ENCODE measurements at regions not wholly inside any gene's neighbourhood (a gene's known extent, or its start where the extent isn't known, plus 50 kb on each side); places are given as distances from the start of the nearest gene placed in this dataset.

GRCh38 chr2:5535301-5535700 lies 156.9 kb upstream of the SOX11 start:
- TF ChIP-seq CTCF (IDR thresholded peaks at IDR 0.05) (no peak), ZFX (IDR thresholded peaks at IDR 0.05; ENCODE audit: borderline replicate concordance) (no peak)
